ENCODE measurements at regions not wholly inside any gene's neighbourhood (a gene's known extent, or its start where the extent isn't known, plus 50 kb on each side); places are given as distances from the start of the nearest gene placed in this dataset.

DNA sequence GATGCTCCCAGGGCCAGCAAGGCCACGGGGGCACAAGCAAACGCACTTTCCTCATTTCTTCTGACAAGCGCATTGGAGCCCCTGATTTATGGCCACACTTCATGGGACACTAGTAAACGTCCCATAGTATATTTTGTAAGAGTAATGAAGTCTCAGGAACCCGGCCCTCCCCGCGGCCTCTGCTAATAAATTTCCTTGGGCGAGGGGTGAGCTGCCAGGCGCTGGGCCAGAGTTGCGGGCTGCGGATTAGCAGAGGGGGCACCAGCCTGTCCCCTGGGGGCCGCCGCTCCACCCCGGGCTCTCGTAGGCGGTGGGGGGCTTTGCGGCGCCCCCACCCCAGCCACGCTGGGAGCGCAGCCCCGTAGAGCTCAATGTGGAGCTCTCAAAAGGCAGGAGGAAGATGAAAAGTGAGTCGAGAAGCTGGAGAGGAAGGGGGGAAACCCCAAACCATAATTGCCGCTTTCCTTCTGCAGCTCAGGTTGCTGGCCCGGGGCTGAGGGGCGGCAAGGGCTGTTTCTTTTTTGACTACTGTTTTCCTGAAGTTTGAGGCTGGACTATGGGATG lies 173.6 kb downstream of the CDC5L start:
- Histone ChIP-seq H3K36me3 (no peaks in the 10 kb centered on the region), H3K9me3 (no peaks in the 10 kb centered on the region), H3K27ac (no peak overlapping the region), H3K27me3 (peaks cover 15% of the 10 kb centered on the region), H3K4me3 (peak overlapping the region; percentile 29), H3K4me1 (peaks cover 16% of the 10 kb centered on the region)
- no peak for TF ChIP-seq POLR2AphosphoS5 (IDR thresholded peaks at IDR 0.05)
- TF ChIP-seq EP300 (IDR thresholded peaks at IDR 0.05), result no peak
- TF ChIP-seq, protein P1, sequence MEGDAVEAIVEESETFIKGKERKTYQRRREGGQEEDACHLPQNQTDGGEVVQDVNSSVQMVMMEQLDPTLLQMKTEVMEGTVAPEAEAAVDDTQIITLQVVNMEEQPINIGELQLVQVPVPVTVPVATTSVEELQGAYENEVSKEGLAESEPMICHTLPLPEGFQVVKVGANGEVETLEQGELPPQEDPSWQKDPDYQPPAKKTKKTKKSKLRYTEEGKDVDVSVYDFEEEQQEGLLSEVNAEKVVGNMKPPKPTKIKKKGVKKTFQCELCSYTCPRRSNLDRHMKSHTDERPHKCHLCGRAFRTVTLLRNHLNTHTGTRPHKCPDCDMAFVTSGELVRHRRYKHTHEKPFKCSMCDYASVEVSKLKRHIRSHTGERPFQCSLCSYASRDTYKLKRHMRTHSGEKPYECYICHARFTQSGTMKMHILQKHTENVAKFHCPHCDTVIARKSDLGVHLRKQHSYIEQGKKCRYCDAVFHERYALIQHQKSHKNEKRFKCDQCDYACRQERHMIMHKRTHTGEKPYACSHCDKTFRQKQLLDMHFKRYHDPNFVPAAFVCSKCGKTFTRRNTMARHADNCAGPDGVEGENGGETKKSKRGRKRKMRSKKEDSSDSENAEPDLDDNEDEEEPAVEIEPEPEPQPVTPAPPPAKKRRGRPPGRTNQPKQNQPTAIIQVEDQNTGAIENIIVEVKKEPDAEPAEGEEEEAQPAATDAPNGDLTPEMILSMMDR (IDR thresholded peaks at IDR 0.05), result no peak
- no peak for TF ChIP-seq POLR2A (IDR thresholded peaks at IDR 0.05)
- 8% methylated on average over 19 of the region's 25 CpGs for WGBS
- DNase-seq (ENCODE audit: low spot score in 2 of 2), result peak in 1 of 2 donors; percentile 65

DNA sequence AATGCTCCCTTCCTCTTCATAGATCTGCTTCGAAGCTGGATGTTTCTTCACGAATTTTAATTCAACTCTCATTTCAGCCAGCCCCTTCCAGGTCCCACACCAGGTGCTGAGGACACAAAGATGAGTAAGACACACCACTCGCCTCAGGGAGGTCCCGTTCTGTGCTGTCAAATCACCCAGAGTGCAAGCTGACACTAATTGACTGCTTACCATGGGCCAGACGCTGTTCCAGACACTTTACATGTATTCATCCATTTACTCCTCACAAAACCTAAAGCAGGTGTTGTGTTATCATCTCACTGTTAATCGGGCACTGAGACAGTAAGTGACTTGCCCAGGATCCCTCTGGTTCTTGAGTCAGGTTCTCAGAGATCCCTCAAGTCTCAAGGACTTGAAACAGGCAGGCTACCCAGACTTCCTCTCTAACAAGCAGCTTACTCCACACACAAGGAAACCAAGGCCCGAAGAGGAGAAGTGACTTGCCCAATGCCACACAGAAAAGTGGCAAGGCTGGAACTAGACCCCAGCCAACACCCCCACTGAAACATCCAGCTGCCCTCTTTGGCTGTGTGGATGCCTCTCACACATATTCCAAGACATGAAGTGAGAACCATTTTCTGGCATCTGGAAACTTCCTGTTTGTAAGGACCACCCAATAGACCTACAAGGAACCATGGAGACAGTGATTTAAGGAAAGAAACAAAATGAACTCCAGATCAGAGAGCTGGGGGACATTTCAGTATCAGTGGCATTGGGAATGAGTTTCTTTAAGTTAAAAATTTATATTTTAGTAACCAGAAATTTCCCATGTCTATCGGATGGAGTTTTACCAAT lies 174.5 kb downstream of the CDC5L start:
- peak overlapping the region; percentile 29 for H3K4me3 ChIP-seq
- no peaks in the 10 kb centered on the region for H3K9me3 ChIP-seq
- peaks cover 16% of the 10 kb centered on the region for H3K4me1 ChIP-seq
- H3K27ac ChIP-seq, result no peak overlapping the region
- H3K27me3 ChIP-seq, result peaks cover 15% of the 10 kb centered on the region
- peak in 1 of 2 donors; percentile 31 for DNase-seq (ENCODE audit: low spot score in 2 of 2)
- WGBS, result 77% methylated on average over 8 of the region's 8 CpGs
- no peaks in the 10 kb centered on the region for H3K36me3 ChIP-seq
- no peak for TF ChIP-seq EP300 (IDR thresholded peaks at IDR 0.05)
- TF ChIP-seq POLR2A (IDR thresholded peaks at IDR 0.05), result no peak
- TF ChIP-seq POLR2AphosphoS5 (IDR thresholded peaks at IDR 0.05), result no peak
- TF ChIP-seq, protein P1 (IDR thresholded peaks at IDR 0.05), result no peak

DNA sequence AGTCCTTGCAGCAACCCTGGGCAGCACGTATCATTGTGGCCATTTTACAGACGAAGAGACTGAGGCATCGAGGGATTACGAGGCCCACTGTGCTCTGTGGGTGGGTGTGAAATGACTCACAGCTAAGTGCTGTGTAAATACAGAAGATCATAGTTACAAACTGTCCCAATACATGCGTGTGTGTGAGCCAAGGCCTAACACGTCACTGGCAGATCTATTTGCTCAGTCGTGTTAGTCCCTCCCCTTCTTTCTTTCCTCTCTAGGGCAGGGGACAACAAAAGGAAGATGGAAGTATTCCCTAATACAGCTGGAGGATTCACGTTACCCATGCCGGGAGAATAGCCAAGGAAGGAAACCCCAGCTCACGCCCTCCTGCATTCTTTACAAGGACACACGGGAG lies 175.9 kb downstream of the CDC5L start:
- Histone ChIP-seq H3K27me3 (peaks cover 13% of the 10 kb centered on the region), H3K4me1 (peaks cover 16% of the 10 kb centered on the region), H3K9me3 (no peaks in the 10 kb centered on the region), H3K4me3 (no peak overlapping the region), H3K36me3 (no peaks in the 10 kb centered on the region), H3K27ac (no peak overlapping the region)
- DNase-seq (ENCODE audit: low spot score in 2 of 2), result peak in 1 of 2 donors; percentile 56
- no peak for TF ChIP-seq POLR2A (IDR thresholded peaks at IDR 0.05)
- WGBS, result 59% methylated on average over 10 of the region's 11 CpGs

DNA sequence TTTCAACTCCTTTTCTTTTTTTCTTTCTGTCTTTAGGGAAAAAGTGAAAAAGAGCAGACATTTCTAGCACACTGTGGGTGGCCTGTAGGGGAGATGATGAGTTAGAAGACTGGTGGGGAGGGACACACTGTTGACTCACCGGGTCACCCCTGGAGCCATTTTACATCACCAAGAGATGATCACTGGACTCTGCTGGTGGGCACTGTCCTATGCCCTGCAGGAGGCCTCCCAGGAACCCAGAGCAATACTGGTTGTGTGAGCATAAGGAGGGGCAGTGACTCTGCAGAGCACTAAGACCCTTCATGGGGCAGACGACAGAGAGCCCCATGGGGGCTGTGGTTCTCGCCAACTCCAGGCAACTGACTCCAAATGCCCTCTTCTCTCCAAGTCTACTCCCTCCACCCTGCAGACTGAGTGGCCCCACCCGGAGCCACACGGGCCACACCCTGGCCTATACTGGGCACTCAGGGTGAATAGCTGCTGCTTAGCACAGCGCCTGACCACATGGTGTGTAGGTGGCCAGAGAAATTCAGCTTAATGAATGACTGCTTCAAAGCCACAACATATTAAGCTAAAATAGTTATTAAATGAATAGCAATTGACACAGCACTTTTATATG lies 177.5 kb downstream of the CDC5L start:
- WGBS, result 69% methylated on average over 6 of the region's 6 CpGs
- peaks cover 13% of the 10 kb centered on the region for H3K27me3 ChIP-seq
- no peaks in the 10 kb centered on the region for H3K9me3 ChIP-seq
- no peak for DNase-seq (ENCODE audit: low spot score in 2 of 2)
- H3K36me3 ChIP-seq, result no peaks in the 10 kb centered on the region
- no peak overlapping the region for H3K27ac ChIP-seq
- no peak for TF ChIP-seq EP300 (IDR thresholded peaks at IDR 0.05)
- TF ChIP-seq, protein P1 (IDR thresholded peaks at IDR 0.05), result no peak
- TF ChIP-seq POLR2AphosphoS5 (IDR thresholded peaks at IDR 0.05), result no peak
- no peak for TF ChIP-seq POLR2A (IDR thresholded peaks at IDR 0.05)
- H3K4me3 ChIP-seq, result no peak overlapping the region
- peaks cover 22% of the 10 kb centered on the region for H3K4me1 ChIP-seq

DNA sequence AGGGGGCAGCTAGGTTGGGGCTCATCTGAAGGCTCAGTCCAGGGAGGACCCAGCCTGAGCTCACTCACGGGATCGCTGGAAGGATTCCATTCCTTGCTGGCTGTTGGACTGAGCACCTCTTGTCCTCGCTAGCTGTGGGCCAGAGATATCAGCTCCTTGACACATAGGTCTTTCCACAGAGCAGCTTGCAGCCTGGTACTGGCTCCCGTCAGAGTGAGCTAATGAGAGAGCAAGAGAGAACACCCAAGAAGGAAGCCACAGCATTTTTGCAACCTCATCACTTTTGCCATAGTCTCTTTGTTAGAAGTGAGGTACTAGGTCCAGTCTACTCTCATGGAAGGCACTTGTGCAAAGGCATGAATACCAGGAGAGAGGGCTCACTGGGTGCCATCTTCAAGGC lies 179.9 kb downstream of the CDC5L start:
- Histone ChIP-seq H3K27me3 (no peaks in the 10 kb centered on the region), H3K36me3 (no peaks in the 10 kb centered on the region), H3K9me3 (no peaks in the 10 kb centered on the region), H3K4me3 (no peak overlapping the region), H3K27ac (no peak overlapping the region), H3K4me1 (peaks cover 16% of the 10 kb centered on the region)
- TF ChIP-seq POLR2AphosphoS5 (IDR thresholded peaks at IDR 0.05) (no peak), EP300 (IDR thresholded peaks at IDR 0.05) (no peak), POLR2A (IDR thresholded peaks at IDR 0.05) (no peak)
- TF ChIP-seq, protein P1 (IDR thresholded peaks at IDR 0.05), result no peak
- WGBS, result 96% methylated on average over 4 of the region's 4 CpGs
- no peak for DNase-seq (ENCODE audit: low spot score in 2 of 2)

Data from suprapubic skin (tissue), 4 donors.